HG03280 (cell line): ENCODE measurements at regions not wholly inside any gene's neighbourhood (a gene's known extent, or its start where the extent isn't known, plus 50 kb on each side); places are given as distances from the start of the nearest gene placed in this dataset.
"Not testable (repeated sequence)": the region's sequence is repeated elsewhere in the genome, so short reads cannot be mapped to it uniquely, and the experiment has no call there.

Experiments used
- ATAC-seq: cut with Tn5 transposase; IDR thresholded peaks from one replicate; pipeline ENCODE4 v1.9.1; 2021; ENCODE audit warnings: mild to moderate bottlenecking, moderate library complexity; ENCODE audit not compliant: unreplicated experiment

GRCh38 chr2:104976603-104977120, 61.2 kb upstream of the MRPS9 start:
- peak; percentile 97 for ATAC-seq

GRCh38 chr2:104977958-104978357, 59.9 kb upstream of the MRPS9 start:
- ATAC-seq = no peak

- not testable (repeated sequence) for ATAC-seq
Observed at GRCh38 chr2:104979786-104980185, 58.1 kb upstream of the MRPS9 start.

GRCh38 chr2:104982111-104982510, 55.8 kb upstream of the MRPS9 start:
- ATAC-seq = no peak
